CD4-positive, alpha-beta T cell treated with Interleukin-1 beta for 1 hour (primary cell): ENCODE measurements at regions not wholly inside any gene's neighbourhood (a gene's known extent, or its start where the extent isn't known, plus 50 kb on each side); places are given as distances from the start of the nearest gene placed in this dataset.
A peak's percentile ranks its signal among the peaks of the same experiment; 100 is the strongest.
"Not testable (repeated sequence)": the region's sequence is repeated elsewhere in the genome, so short reads cannot be mapped to it uniquely, and the experiment has no call there.

ENCODE experiments used
- DNase-seq, 2 donors: peaks; one replicate each; pipeline ENCODE4 v3.0.0-alpha.2; 2020 to 2022

- no peak for DNase-seq
These were observed 399.7 kb downstream of the NPIPA8 start for GRCh38 chr16:17936766-17937402.

- no peak for DNase-seq
These were observed 406.3 kb downstream of the NPIPA8 start for GRCh38 chr16:17930280-17930679.

GRCh38 chr16:17926866-17927399 lies 409.6 kb downstream of the NPIPA8 start:
- no peak for DNase-seq

- DNase-seq, result no peak
These were observed 410.1 kb downstream of the NPIPA8 start for GRCh38 chr16:17926461-17926860.

GRCh38 chr16:17925761-17926160 lies 410.8 kb downstream of the NPIPA8 start:
- DNase-seq, result no peak

GRCh38 chr16:17921357-17921978 lies 415.1 kb downstream of the NPIPA8 start:
- DNase-seq, result peak; percentile 11 to 52

GRCh38 chr16:17917316-17918019 lies 419.1 kb downstream of the NPIPA8 start:
- DNase-seq, result no peak

- no peak for DNase-seq
These were observed 420.7 kb downstream of the NPIPA8 start for GRCh38 chr16:17915791-17916190.

- DNase-seq, result no peak
These were observed 422.4 kb downstream of the NPIPA8 start for GRCh38 chr16:17914168-17914567.

GRCh38 chr16:17911578-17911977 lies 425.0 kb downstream of the NPIPA8 start:
- not testable (repeated sequence) for DNase-seq

GRCh38 chr16:17906626-17907025 lies 429.9 kb downstream of the NPIPA8 start:
- not testable (repeated sequence) for DNase-seq

- no peak for DNase-seq
These were observed 430.5 kb upstream of the XYLT1 start for GRCh38 chr16:17901309-17901708.

- DNase-seq, result no peak
These were observed 428.4 kb upstream of the XYLT1 start for GRCh38 chr16:17899141-17899540.

- no peak for DNase-seq
These were observed 417.2 kb upstream of the XYLT1 start for GRCh38 chr16:17887963-17888362.

GRCh38 chr16:17885659-17886207 lies 415.0 kb upstream of the XYLT1 start:
- no peak for DNase-seq

- DNase-seq, result no peak
These were observed 407.1 kb upstream of the XYLT1 start for GRCh38 chr16:17877821-17878360.

- DNase-seq, result no peak
These were observed 396.2 kb upstream of the XYLT1 start for GRCh38 chr16:17866996-17867395.

GRCh38 chr16:17861981-17862479 lies 391.3 kb upstream of the XYLT1 start:
- DNase-seq, result no peak

GRCh38 chr16:17858061-17858460 lies 387.3 kb upstream of the XYLT1 start:
- DNase-seq, result no peak

GRCh38 chr16:17853958-17854357 lies 383.2 kb upstream of the XYLT1 start:
- no peak for DNase-seq

GRCh38 chr16:17852977-17853702 lies 382.4 kb upstream of the XYLT1 start:
- no peak for DNase-seq

- no peak for DNase-seq
These were observed 380.0 kb upstream of the XYLT1 start for GRCh38 chr16:17850581-17851250.
